Subcutaneous abdominal adipose tissue (tissue), 5 donors: ENCODE measurements at regions not wholly inside any gene's neighbourhood (a gene's known extent, or its start where the extent isn't known, plus 50 kb on each side); places are given as distances from the start of the nearest gene placed in this dataset.

Experiments
- H3K27ac ChIP-seq: one replicate; pipeline ENCODE4 v1.7.0; 2013; ENCODE audit warnings: low read depth, mild to moderate bottlenecking, inconsistent platforms, low read length, moderate library complexity
- H3K27me3 ChIP-seq, 5 donors: one replicate each; pipeline ENCODE4 v1.7.0; 2013; ENCODE audit warnings: low read length in 5 of 5, inconsistent platforms in 1 of 5; ENCODE audit not compliant: control insufficient read depth in 5 of 5, insufficient read depth in 4 of 5
- H3K36me3 ChIP-seq, 5 donors: one replicate each; pipeline ENCODE4 v1.7.0; 2013; ENCODE audit warnings: low read length in 5 of 5; ENCODE audit not compliant: control insufficient read depth in 5 of 5, insufficient read depth in 5 of 5
- H3K4me1 ChIP-seq, 5 donors: one replicate each; pipeline ENCODE4 v1.7.0; 2013; ENCODE audit warnings: low read length in 5 of 5, mild to moderate bottlenecking in 3 of 5, moderate library complexity in 1 of 5; ENCODE audit not compliant: control insufficient read depth in 5 of 5, insufficient read depth in 5 of 5
- H3K4me3 ChIP-seq, 5 donors: one replicate each; pipeline ENCODE4 v1.7.0; 2013; ENCODE audit warnings: low read length in 5 of 5, low read depth in 1 of 5
- H3K9ac ChIP-seq, 5 donors: one replicate each; pipeline ENCODE4 v1.7.0; 2013; ENCODE audit warnings: low read length in 5 of 5, mild to moderate bottlenecking in 4 of 5, moderate library complexity in 3 of 5
- H3K9me3 ChIP-seq, 5 donors: one replicate each; pipeline ENCODE4 v1.7.0; 2013; ENCODE audit warnings: low read length in 5 of 5; ENCODE audit not compliant: control insufficient read depth in 5 of 5
- donor health status: healthy.
- donor health status: healthy.
- donor health status: healthy.
- donor health status: healthy.
- donor health status: healthy.

- peaks cover 0 to 4% (median 3%) of the 10 kb centered on the region in 5 donors for H3K9me3 ChIP-seq
- no peaks in the 10 kb centered on the region for H3K27me3 ChIP-seq
- peaks cover 0 to 6% (median 2%) of the 10 kb centered on the region in 5 donors for H3K4me1 ChIP-seq
- no peak overlapping the region for H3K4me3 ChIP-seq
- H3K27ac ChIP-seq: no peak overlapping the region
- H3K9ac ChIP-seq: no peak overlapping the region
- H3K36me3 ChIP-seq: no peaks in the 10 kb centered on the region
Measured at GRCh38 chr2:103805746-103806145, 1043.9 kb downstream of the TMEM182 start.

GRCh38 chr2:103808814-103809213 is 1045.1 kb upstream of the POU3F3 start:
- Histone ChIP-seq H3K27me3 (no peaks in the 10 kb centered on the region), H3K4me3 (no peak overlapping the region), H3K9me3 (peaks cover 0 to 6% (median 0%) of the 10 kb centered on the region in 5 donors), H3K9ac (no peak overlapping the region), H3K36me3 (no peaks in the 10 kb centered on the region), H3K27ac (no peak overlapping the region), H3K4me1 (peaks cover 0 to 6% (median 2%) of the 10 kb centered on the region in 5 donors)

GRCh38 chr2:103809415-103809814 is 1044.5 kb upstream of the POU3F3 start:
- peaks cover 0 to 6% (median 2%) of the 10 kb centered on the region in 5 donors for H3K4me1 ChIP-seq
- H3K27me3 ChIP-seq: no peaks in the 10 kb centered on the region
- H3K36me3 ChIP-seq: no peaks in the 10 kb centered on the region
- H3K9ac ChIP-seq: no peak overlapping the region
- H3K4me3 ChIP-seq: no peak overlapping the region
- H3K27ac ChIP-seq: no peak overlapping the region
- peaks cover 0 to 6% (median 0%) of the 10 kb centered on the region in 5 donors for H3K9me3 ChIP-seq

GRCh38 chr2:103809941-103810441 is 1043.9 kb upstream of the POU3F3 start:
- Histone ChIP-seq H3K9me3 (peaks cover 0 to 6% (median 0%) of the 10 kb centered on the region in 5 donors), H3K4me3 (no peak overlapping the region), H3K27me3 (no peaks in the 10 kb centered on the region), H3K27ac (no peak overlapping the region), H3K4me1 (peaks cover 0 to 6% (median 2%) of the 10 kb centered on the region in 5 donors), H3K9ac (no peak overlapping the region), H3K36me3 (no peaks in the 10 kb centered on the region)

GRCh38 chr2:103810875-103811274 is 1043.0 kb upstream of the POU3F3 start:
- Histone ChIP-seq H3K9ac (no peak overlapping the region), H3K27me3 (no peaks in the 10 kb centered on the region), H3K9me3 (peaks cover 0 to 6% (median 0%) of the 10 kb centered on the region in 5 donors), H3K27ac (no peak overlapping the region), H3K36me3 (no peaks in the 10 kb centered on the region), H3K4me3 (no peak overlapping the region), H3K4me1 (peaks cover 0 to 6% (median 2%) of the 10 kb centered on the region in 5 donors)

- H3K4me3 ChIP-seq: no peak overlapping the region
- peaks cover 0 to 3% (median 0%) of the 10 kb centered on the region in 5 donors for H3K9me3 ChIP-seq
- no peak overlapping the region for H3K27ac ChIP-seq
- peaks cover 0 to 6% (median 2%) of the 10 kb centered on the region in 5 donors for H3K4me1 ChIP-seq
- no peaks in the 10 kb centered on the region for H3K36me3 ChIP-seq
- no peak overlapping the region for H3K9ac ChIP-seq
- no peaks in the 10 kb centered on the region for H3K27me3 ChIP-seq
Measured at GRCh38 chr2:103814016-103814415, 1039.9 kb upstream of the POU3F3 start.

GRCh38 chr2:103815731-103816130 is 1038.2 kb upstream of the POU3F3 start:
- Histone ChIP-seq H3K27ac (no peak overlapping the region), H3K4me3 (no peak overlapping the region), H3K9ac (no peak overlapping the region), H3K4me1 (no peaks in the 10 kb centered on the region), H3K36me3 (no peaks in the 10 kb centered on the region), H3K27me3 (no peaks in the 10 kb centered on the region), H3K9me3 (peaks cover 0 to 3% (median 0%) of the 10 kb centered on the region in 5 donors)

- Histone ChIP-seq H3K4me3 (no peak overlapping the region), H3K9me3 (no peaks in the 10 kb centered on the region), H3K36me3 (no peaks in the 10 kb centered on the region)
Measured at GRCh38 chr2:103817746-103818145, 1036.2 kb upstream of the POU3F3 start.

GRCh38 chr2:103818176-103818575 is 1035.7 kb upstream of the POU3F3 start:
- H3K27me3 ChIP-seq: no peaks in the 10 kb centered on the region
- H3K4me1 ChIP-seq: no peaks in the 10 kb centered on the region
- H3K9ac ChIP-seq: no peak overlapping the region
- no peak overlapping the region for H3K4me3 ChIP-seq
- no peaks in the 10 kb centered on the region for H3K36me3 ChIP-seq
- no peaks in the 10 kb centered on the region for H3K9me3 ChIP-seq
- no peak overlapping the region for H3K27ac ChIP-seq

More at GRCh38 chr2:103817746-103818145, 1036.2 kb upstream of the POU3F3 start:
- Histone ChIP-seq H3K4me1 (no peaks in the 10 kb centered on the region), H3K27me3 (no peaks in the 10 kb centered on the region), H3K27ac (no peak overlapping the region), H3K9ac (no peak overlapping the region)

GRCh38 chr2:103819599-103819998 is 1034.3 kb upstream of the POU3F3 start:
- Histone ChIP-seq H3K4me3 (no peak overlapping the region), H3K9me3 (no peaks in the 10 kb centered on the region), H3K27me3 (no peaks in the 10 kb centered on the region)

More at GRCh38 chr2:103819599-103819998, 1034.3 kb upstream of the POU3F3 start:
- Histone ChIP-seq H3K27ac (no peak overlapping the region), H3K4me1 (no peaks in the 10 kb centered on the region), H3K9ac (no peak overlapping the region), H3K36me3 (no peaks in the 10 kb centered on the region)
